ENCODE measurements at regions not wholly inside any gene's neighbourhood (a gene's known extent, or its start where the extent isn't known, plus 50 kb on each side); places are given as distances from the start of the nearest gene placed in this dataset.

DNA sequence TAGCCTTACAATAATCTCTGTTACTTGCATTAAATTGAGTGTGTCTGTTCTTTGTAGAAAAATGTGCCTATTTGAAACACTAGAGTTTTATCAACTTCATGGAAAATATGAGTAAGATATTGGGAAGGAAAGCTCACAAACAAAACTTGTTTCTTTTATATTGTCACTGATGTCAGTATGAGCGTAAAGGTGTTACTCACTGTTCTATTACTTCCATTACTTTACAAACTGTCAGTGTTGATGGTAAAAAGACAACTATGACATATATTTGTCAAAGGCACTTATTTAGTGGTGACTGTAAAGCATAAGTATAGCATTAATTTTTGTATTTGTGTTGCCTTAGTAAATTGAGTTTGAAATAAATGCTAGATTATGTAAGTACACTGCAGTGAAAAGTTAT is 193.7 kb upstream of the FLRT2 start:
- TF ChIP-seq, protein P1, sequence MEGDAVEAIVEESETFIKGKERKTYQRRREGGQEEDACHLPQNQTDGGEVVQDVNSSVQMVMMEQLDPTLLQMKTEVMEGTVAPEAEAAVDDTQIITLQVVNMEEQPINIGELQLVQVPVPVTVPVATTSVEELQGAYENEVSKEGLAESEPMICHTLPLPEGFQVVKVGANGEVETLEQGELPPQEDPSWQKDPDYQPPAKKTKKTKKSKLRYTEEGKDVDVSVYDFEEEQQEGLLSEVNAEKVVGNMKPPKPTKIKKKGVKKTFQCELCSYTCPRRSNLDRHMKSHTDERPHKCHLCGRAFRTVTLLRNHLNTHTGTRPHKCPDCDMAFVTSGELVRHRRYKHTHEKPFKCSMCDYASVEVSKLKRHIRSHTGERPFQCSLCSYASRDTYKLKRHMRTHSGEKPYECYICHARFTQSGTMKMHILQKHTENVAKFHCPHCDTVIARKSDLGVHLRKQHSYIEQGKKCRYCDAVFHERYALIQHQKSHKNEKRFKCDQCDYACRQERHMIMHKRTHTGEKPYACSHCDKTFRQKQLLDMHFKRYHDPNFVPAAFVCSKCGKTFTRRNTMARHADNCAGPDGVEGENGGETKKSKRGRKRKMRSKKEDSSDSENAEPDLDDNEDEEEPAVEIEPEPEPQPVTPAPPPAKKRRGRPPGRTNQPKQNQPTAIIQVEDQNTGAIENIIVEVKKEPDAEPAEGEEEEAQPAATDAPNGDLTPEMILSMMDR (IDR thresholded peaks at IDR 0.05) = no peak
- TF ChIP-seq POLR2A (IDR thresholded peaks at IDR 0.05) = no peak

Measured in vagina (tissue), 2 donors.